DOHH2 (cell line): ENCODE measurements at regions not wholly inside any gene's neighbourhood (a gene's known extent, or its start where the extent isn't known, plus 50 kb on each side); places are given as distances from the start of the nearest gene placed in this dataset.

ENCODE experiments used
- CTCF ChIP-seq: fragments of 200-600 bp; sonication (generic); IDR thresholded peaks from one replicate; pipeline ENCODE4 v1.5.1; 2014; ENCODE audit warnings: antibody characterized with exemption, mild to moderate bottlenecking, low read depth, low read length; ENCODE audit not compliant: poor library complexity, severe bottlenecking
- EZH2phosphoT487 ChIP-seq: fragments of 200-600 bp; sonication (generic); IDR thresholded peaks from 2 replicates; pipeline ENCODE4 v1.6.1; 2017; ENCODE audit warnings: borderline replicate concordance, mild to moderate bottlenecking, antibody characterized with exemption, low read length, moderate library complexity, mixed read lengths

GRCh38 chr3:107894998-107895397, 195.8 kb downstream of the CD47 start:
- TF ChIP-seq CTCF (no peak), EZH2phosphoT487 (no peak)
